ENCODE measurements at regions not wholly inside any gene's neighbourhood (a gene's known extent, or its start where the extent isn't known, plus 50 kb on each side); places are given as distances from the start of the nearest gene placed in this dataset.

DNA sequence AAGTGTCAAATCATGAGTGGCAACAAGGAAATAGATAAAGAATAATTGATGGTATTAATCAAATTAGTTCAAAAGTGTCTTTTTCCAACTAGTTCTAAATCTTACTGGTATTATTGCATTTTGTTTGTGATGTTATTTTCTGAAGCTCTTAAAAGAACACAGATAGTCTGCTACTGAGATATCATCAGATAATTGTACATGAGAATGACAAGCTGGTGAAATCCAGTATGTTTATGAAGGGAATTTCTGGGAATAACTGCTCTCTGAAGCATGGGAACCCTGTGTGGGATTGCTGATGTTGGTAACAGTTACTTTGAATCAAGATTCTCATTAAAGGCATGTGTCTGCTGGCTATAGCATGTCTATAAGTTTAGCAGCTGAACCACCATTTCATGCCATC, 190.3 kb upstream of the CDIN1 start:
- TF ChIP-seq TAF1 (IDR thresholded peaks at IDR 0.05; ENCODE audit: borderline replicate concordance, low read depth, low read length) (no peak), POLR2A (IDR thresholded peaks at IDR 0.05; ENCODE audit: low read depth, low read length) (no peak)
